GM12878 (cell line): ENCODE measurements at regions not wholly inside any gene's neighbourhood (a gene's known extent, or its start where the extent isn't known, plus 50 kb on each side); places are given as distances from the start of the nearest gene placed in this dataset. TPM values are rescaled to one million over a fixed set of nuclear protein-coding genes. Genes with fewer than 3 reads are reported as not detected.

Experiments
- ATAC-seq: fragments of 200-7000 bp; cut with Tn5 transposase; 3 replicates; pipeline ENCODE4 v1.9.1; 2020; ENCODE audit warnings: mild to moderate bottlenecking, moderate library complexity
- BruUV-seq: library from RNA; stranded (reverse); fragments of 400-500 nt; replicated peaks from 2 replicates; lab custom pipeline; 2021; lab: Mats Ljungman, UMichigan
- CTCF ChIA-PET: fragments of 300-600 bp; sonication (Branson Sonifier 250); formaldehyde crosslinking; extraction: SDS; loops from one replicate; lab custom pipeline; 2021; ENCODE audit warnings: inconsistent platforms; lab: Yijun Ruan, JAX
- POLR2A ChIA-PET: fragments of 350-600 bp; formaldehyde crosslinking; extraction: SDS; loops from one replicate; lab custom pipeline; 2021; ENCODE audit warnings: inconsistent platforms; lab: Charles Lee
- RAD21 ChIA-PET: fragments of 300-600 bp; sonication (Branson Sonifier 250); formaldehyde crosslinking; loops from one replicate; lab custom pipeline; 2023; ENCODE audit warnings: antibody characterized with exemption; ENCODE audit not compliant: unreplicated experiment; lab: Charles Lee
- SMC1A ChIA-PET: fragments of 300-600 bp; sonication (Branson Sonifier 250); formaldehyde crosslinking; loops from one replicate; lab custom pipeline; 2023; ENCODE audit not compliant: unreplicated experiment, uncharacterized antibody; lab: Charles Lee
- DNase-seq: peaks from one replicate; pipeline ENCODE4 v3.0.0-alpha.2; 2011; ENCODE audit warnings: low read depth, low spot score
- FAIRE-seq: peaks from 3 replicates; lab custom pipeline; 2011; peaks lifted over from hg19 to GRCh38; lab: Jason Lieb, UNC
- H2AFZ ChIP-seq: 2 replicates; pipeline ENCODE4 v1.6.0; 2011; ENCODE audit warnings: low read depth, low read length, control low read depth; ENCODE audit not compliant: control insufficient read depth
- H3K27ac ChIP-seq: 2 replicates; pipeline ENCODE4 v1.5.1; 2011; ENCODE audit warnings: control low read depth; ENCODE audit not compliant: control insufficient read depth, insufficient read depth
- H3K27me3 ChIP-seq, 2 experiments: replicated peaks in 1 of 2; 2 replicates each; pipeline versions ENCODE4 v1.6.0 to v1.6.1; 2011; ENCODE audit warnings: low read length in 1 of 2; ENCODE audit not compliant: control insufficient read depth in 2 of 2, insufficient read depth in 2 of 2
- H3K36me3 ChIP-seq, 2 experiments: 2 replicates each; pipeline ENCODE4 v1.5.1; 2011; ENCODE audit warnings: low read length in 1 of 2; ENCODE audit not compliant: control insufficient read depth in 2 of 2, insufficient read depth in 2 of 2
- H3K4me1 ChIP-seq: 2 replicates; pipeline ENCODE4 v1.6.1; 2011; ENCODE audit warnings: mild to moderate bottlenecking, low read length, moderate library complexity, mixed read lengths; ENCODE audit not compliant: control insufficient read depth, insufficient read depth
- H3K4me2 ChIP-seq: 2 replicates; pipeline ENCODE4 v1.6.0; 2011; ENCODE audit warnings: control low read depth; ENCODE audit not compliant: control insufficient read depth, insufficient read depth
- H3K4me3 ChIP-seq: fragments of 200-600 bp; sonication (generic); 2 replicates; pipeline ENCODE4 v1.5.1; 2016
- H3K79me2 ChIP-seq: 2 replicates; pipeline ENCODE4 v1.6.0; 2011; ENCODE audit warnings: low read length; ENCODE audit not compliant: control insufficient read depth, insufficient read depth
- H3K9ac ChIP-seq: 2 replicates; pipeline ENCODE4 v1.8.0; 2011; ENCODE audit warnings: low read length, control low read depth, mixed read lengths; ENCODE audit not compliant: control insufficient read depth, insufficient read depth
- H3K9me3 ChIP-seq: replicated peaks from 3 replicates; pipeline ENCODE4 v1.5.1; 2011; ENCODE audit warnings: mild to moderate bottlenecking, low read length; ENCODE audit not compliant: control insufficient read depth, insufficient read depth
- H4K20me1 ChIP-seq: 2 replicates; pipeline ENCODE4 v1.6.0; 2011; ENCODE audit not compliant: control insufficient read depth, insufficient read depth
- NR2C2 ChIP-seq: IDR thresholded peaks from 2 replicates; pipeline ENCODE4 v1.6.1; 2011; ENCODE audit warnings: borderline replicate concordance, low read depth; ENCODE audit not compliant: control insufficient read depth, insufficient read length
- SP1 ChIP-seq: IDR thresholded peaks from one replicate; pipeline ENCODE4 v1.6.1; 2011; ENCODE audit warnings: low read depth, low read length
- SPI1 ChIP-seq: IDR thresholded peaks from 2 replicates; pipeline ENCODE4 v1.6.1; 2011; ENCODE audit warnings: low read depth, mild to moderate bottlenecking, low read length, moderate library complexity, borderline replicate concordance; ENCODE audit not compliant: insufficient read depth
- TCF12 ChIP-seq: IDR thresholded peaks from 2 replicates; pipeline ENCODE4 v1.6.1; 2011; ENCODE audit warnings: low read depth, mild to moderate bottlenecking, low read length
- YY1 ChIP-seq: IDR thresholded peaks from 2 replicates; pipeline ENCODE4 v1.6.1; 2011; ENCODE audit warnings: low read depth, mild to moderate bottlenecking, low read length
- WGBS: methylation state at CpG from one replicate; pipeline ENCODE4 v1.1.6; 2016; ENCODE audit warnings: low lambda C conversion rate; ENCODE audit not compliant: insufficient replicate concordance, insufficient coverage; ENCODE audit errors: missing lambda C conversion rate; 5-methylcytosine and 5-hydroxymethylcytosine counted together
- in situ Hi-C: fragments of 300-500 bp; cut with MboI; formaldehyde crosslinking; loops from 9 replicates; pipeline ENCODE4 v1.14.3; 2018; ENCODE audit warnings: mixed read lengths
- intact Hi-C: fragments of 100-400 bp; cut with micrococcal nuclease; formaldehyde crosslinking; loops from one replicate; pipeline ENCODE4 v1.14.2; 2022; ENCODE audit not compliant: unreplicated experiment
- small RNA-seq: library from RNA; depleted of rRNA; stranded (forward); fragments of <200 nt; gene quantifications from one replicate; pipeline ENCODE3, GENCODE V24; 2014
- TF ChIP-seq, protein P1 (sequence below): IDR thresholded peaks from 2 replicates; pipeline ENCODE4 v1.6.1; 2012; ENCODE audit warnings: low read depth, low read length, improper control_type of control experiment

GRCh38 chr2:162890690-162891311, 52.2 kb upstream of the KCNH7 start (continued):
- TF ChIP-seq, protein P1, sequence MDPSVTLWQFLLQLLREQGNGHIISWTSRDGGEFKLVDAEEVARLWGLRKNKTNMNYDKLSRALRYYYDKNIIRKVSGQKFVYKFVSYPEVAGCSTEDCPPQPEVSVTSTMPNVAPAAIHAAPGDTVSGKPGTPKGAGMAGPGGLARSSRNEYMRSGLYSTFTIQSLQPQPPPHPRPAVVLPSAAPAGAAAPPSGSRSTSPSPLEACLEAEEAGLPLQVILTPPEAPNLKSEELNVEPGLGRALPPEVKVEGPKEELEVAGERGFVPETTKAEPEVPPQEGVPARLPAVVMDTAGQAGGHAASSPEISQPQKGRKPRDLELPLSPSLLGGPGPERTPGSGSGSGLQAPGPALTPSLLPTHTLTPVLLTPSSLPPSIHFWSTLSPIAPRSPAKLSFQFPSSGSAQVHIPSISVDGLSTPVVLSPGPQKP: no peak
- peak; percentile 88 for TF ChIP-seq YY1
- no peak for TF ChIP-seq SP1

GRCh38 chr2:162888652-162889051, 50.1 kb upstream of the KCNH7 start:
- in situ Hi-C loops: no loop called here
- BruUV-seq: no TSS peak

More at GRCh38 chr2:162888652-162889051, 50.1 kb upstream of the KCNH7 start:
- no peak overlapping the region for H2AFZ ChIP-seq
- no peaks in the 10 kb centered on the region for H3K79me2 ChIP-seq
- FAIRE-seq (no peak), DNase-seq (no peak), ATAC-seq (peak; percentile 50)
- H3K4me1 ChIP-seq: no peaks in the 10 kb centered on the region
- intact Hi-C loops: no loop called here
- no peaks in the 10 kb centered on the region for H3K27me3 ChIP-seq
- H3K27ac ChIP-seq: no peak overlapping the region
- CTCF ChIA-PET: interaction anchor here (0.9 to 1.5 kb wide), 3 partner anchors 10 to 244 kb away, joined by 3 to 6 read pairs (median 4); no protein-coding TSS in a partner anchor
- H3K9me3 ChIP-seq: no peaks in the 10 kb centered on the region
- no peak overlapping the region for H3K4me2 ChIP-seq
- WGBS: 29% methylated on average over 3 of the region's 3 CpGs
- no peak for TF ChIP-seq TCF12
- TF ChIP-seq SPI1: peak; percentile 26; the same call in 1 of the 2 replicates
- TF ChIP-seq NR2C2: no peak
- H3K36me3 ChIP-seq: no peaks in the 10 kb centered on the region
- no peak overlapping the region for H3K9ac ChIP-seq
- SMC1A ChIA-PET: interaction anchor here (0.9 kb wide), 1 partner anchor 246 kb away, joined by 3 read pairs; no protein-coding TSS in a partner anchor
- H4K20me1 ChIP-seq: no peaks in the 10 kb centered on the region
- RAD21 ChIA-PET: no interaction called here
- POLR2A ChIA-PET: no interaction called here
- H3K4me3 ChIP-seq: no peak overlapping the region

Small RNA genes lying in the stretch of these regions (small RNA-seq; reads per million reads assigned to genes)
- not detected for gene RNU6-627P
